ELR (cell line): ENCODE measurements at regions not wholly inside any gene's neighbourhood (a gene's known extent, or its start where the extent isn't known, plus 50 kb on each side); places are given as distances from the start of the nearest gene placed in this dataset.
A peak's percentile ranks its signal among the peaks of the same experiment; 100 is the strongest.

Source experiments
- DNase-seq: peaks from one replicate; pipeline ENCODE4 v3.0.0-alpha.2; 2015; ENCODE audit warnings: low read depth

DNA sequence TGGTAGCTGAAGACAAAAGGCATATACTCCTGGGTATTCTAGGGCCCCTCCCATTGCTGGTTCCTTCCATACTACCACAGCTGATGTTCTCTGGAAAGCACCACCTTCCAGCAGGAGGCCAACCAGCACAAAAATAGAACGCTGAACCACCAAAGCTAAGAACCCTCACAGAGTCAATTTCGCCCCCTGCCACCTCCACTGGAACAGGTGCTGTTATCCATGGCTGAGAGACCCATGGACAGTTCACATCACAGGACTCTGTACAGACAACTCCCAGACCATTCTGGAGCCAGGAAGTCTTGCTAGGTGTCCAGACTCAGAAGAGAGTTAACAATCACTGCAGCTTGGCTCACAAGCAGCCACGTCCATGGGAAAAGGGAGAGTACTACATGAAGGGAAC lies 1851.5 kb upstream of the NUDT12 start:
- DNase-seq: no peak

DNA sequence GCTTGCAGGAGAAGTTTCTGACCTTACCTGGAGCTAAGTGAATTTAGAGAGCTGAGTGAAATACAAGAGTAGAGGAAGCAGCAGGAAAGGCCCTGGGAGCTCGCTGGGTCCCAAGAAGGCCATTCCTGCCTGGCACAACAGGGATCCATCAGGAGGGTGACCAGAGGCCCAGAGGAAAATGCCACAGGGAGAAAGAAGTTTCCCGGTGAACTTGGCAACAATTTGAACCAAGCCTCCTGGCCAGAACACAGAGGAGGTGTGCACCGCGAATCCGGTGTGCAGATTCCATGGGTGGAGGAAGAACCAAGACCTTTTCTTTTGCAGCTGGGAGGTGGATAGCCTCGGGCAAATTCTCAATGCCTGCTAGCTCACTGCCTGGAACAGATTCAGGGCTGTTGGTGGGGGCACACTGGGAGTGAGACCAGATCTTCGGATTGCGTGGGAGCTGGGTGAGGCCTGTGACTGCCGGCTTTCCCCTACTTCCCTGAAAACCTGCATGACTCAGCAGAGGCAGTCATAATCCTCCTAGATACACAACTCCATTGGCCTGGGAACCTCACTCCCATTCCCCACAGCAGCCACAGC lies 1850.9 kb upstream of the NUDT12 start:
- DNase-seq: no peak

DNA sequence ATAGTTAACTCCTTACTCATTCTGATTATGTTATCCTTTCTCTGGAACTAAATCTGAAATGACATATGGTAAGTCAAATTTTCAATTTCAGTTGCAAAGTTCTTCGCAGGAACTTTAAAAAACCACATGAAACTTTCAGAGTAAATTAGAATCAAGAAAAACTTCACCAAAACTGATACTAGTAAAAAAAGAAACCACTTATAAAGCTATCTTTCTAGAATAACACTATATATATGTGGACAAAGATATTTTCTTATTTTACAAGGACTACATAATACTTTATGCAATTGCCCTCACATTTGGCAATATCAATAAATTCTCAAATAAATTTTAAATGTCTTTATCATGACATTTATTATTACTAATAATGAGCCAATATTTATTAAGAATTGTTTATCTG lies 1847.1 kb upstream of the NUDT12 start:
- no peak for DNase-seq

DNA sequence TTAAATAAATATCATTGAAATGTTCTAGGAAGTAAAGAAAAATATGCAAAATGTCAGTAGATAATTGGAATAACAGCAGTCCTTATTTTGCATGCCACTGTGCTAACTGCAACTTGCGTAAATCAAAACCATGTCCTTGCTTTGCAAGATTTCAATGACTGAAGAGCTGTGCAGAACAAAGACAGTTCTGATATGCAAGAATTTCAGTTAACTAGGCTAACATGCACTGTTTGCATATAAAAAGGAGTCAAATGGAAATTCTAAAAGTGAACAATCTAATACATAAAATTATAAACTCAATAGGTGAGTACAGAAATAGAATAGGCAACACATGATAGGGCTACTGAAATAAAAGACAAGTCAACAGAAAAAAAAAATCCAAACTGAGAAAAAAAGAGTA lies 1844.6 kb upstream of the NUDT12 start:
- no peak for DNase-seq

DNA sequence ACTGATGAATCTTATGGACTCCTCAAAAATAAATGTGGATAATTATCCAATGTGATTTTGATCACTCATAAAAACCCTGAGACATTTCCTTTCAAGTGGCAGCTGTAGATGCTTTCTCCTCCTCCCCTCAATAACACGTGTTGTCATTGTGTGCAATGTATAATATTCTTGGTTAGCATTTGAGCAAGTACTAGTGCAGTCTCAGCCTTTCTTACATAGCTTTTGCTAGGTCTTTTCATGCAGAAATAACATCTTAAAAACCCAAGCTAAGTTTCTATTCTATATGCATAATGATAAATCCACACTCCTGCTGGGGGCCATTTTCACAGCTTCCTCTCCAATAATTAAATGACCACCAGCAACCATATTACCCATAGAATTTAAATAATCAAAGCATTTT lies 1835.2 kb upstream of the NUDT12 start:
- no peak for DNase-seq

DNA sequence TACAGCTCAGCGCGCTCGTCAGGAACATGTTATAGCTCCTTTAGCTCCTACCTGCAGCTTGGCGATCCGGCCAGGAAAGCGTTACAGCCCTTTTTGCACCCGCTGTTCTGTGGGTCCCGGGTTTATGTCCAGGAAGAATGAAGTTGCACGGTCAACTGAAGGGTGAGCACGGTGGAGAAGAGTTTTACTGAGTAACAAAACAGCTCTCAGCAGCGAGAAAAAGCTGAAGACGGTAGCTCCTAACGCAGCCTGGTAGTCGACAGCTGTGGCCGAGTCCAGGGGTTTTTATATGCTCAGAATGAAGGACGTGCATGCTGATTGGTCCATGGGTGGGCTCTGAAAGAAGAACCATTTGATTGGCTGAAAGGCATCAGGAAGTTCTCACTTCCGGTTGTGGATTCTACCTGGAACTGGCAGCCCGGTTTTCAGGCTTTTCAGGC lies 1830.1 kb upstream of the NUDT12 start:
- DNase-seq: no peak

DNA sequence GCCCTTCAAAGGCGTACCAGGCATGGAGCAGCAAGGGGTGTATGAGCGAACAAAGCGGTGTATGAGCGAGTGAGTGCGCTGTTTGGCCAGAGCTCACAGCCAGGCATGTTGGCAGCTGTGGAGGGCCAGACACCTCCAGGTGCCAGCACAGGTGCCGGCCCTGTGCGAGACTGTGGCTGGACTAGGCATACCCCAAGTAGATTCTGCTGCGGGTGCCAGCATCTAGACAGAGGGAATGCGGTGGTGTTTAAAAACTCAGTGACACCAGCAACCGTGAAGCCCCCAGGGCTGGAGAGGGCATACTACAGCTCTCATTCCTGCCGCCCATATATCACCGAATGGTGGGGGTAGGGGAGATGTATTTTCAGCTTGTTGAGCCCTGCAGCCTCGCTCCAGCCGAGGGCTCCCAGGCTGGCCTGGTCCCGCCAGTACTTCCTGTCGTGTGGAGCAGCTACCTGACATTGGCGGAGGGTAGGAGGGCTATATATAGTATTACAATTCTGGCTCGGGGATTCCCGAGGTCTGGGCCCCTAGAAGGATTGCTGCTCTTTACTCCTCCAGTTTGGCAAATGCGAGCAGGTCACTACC lies 1829.6 kb upstream of the NUDT12 start:
- DNase-seq: no peak

DNA sequence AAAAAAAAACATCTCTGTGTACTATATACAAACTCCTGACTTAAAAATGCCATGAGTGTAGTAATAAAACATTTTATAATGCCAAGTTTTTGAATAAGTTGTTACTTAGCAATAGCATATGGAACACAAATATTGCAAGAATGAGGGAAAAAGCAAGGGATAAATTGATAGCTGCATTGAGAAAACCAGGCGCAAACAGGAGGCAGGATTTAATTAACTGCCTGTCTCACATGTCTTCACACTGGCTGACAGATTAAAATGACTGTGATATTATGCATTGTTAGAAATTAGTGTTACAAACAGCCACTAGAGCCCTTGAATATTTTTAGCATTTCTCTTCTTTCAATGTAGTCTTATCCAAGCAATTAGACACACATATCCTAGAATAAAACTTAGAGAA lies 1817.5 kb upstream of the NUDT12 start:
- no peak for DNase-seq

DNA sequence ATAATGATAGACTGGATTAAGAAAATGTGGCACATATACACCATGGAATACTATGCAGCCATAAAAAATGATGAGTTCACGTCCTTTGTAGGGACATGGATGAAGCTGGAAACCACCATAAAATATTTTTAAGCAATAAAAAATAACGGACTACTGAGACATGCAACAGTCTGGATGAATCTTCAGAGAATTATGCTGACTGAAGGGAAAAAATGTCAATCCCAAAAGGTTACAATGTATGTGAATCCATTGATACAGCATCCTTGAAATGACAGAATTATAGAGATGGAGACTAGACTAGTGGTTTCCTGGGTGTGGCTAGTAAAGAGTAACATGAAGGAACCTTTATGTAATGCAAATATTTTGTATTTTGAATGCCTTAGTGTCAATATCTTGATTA lies 1808.6 kb upstream of the NUDT12 start:
- no peak for DNase-seq

DNA sequence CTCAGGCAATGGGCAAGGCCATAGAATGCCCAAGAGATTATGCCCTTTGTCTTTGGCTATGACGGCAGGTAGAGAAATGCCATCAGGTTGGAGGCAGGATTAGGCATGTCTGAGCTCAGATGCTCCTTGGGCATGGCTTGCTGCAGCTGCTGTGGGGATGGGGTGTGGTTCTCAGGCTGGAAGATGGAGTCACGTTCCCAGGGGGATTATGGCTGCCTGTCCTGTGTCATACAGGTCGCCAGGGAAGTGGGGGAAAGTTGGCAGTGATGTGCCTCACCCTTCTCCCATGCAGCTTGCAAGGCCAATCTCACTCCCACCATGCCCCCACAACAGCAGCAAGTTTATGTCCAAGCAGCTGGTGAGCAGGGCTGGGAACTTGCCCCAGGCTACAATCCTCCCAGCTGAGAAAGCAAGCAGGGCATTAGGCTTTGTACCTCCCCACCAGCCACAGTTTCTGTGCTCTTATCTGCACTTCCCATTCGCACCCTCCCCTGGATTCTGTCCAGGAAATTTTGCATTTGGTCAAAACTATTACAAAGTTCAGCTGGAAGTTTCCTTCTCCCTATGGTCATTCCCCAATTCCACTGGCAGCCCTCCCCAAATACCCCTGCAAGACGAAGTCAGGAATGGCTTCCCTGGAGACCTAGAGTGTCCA lies 1788.0 kb upstream of the NUDT12 start:
- DNase-seq: no peak

DNA sequence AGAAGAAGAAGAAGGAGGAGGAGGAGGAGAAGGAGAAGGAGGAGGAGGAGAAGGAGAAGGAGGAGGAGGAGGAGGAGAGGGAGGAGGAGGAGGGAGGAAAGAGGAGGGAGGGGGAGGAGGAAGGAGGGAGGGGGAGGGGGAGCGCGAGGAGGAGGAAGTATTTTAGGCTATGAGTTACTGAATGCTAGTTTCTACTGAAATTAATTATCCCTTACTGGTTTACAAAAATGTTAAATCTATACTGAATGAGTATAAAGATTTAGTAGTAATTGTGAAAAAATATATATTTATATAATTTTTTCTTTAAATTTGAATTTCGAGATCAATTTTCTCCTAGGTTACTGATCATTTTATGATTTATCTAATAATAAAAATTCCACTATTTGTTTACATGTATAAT lies 1769.0 kb upstream of the NUDT12 start:
- DNase-seq: no peak

DNA sequence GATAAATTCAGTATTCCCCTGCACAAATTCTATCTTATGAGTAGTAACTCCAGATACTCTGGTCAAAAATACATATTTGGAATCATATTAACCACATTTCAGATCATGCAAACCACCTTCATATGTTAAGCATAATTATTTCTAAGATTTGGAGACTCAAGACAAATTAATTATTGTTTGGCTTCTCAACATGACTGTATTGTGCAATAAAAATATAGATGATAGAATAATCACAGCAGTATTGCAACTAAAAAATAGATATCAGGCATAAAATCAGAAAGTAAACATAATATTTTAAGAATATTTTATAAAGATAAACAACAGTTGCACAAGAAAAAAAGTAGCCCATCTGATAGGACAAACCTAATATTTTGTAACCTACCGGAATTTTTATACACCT lies 1767.6 kb upstream of the NUDT12 start:
- no peak for DNase-seq

DNA sequence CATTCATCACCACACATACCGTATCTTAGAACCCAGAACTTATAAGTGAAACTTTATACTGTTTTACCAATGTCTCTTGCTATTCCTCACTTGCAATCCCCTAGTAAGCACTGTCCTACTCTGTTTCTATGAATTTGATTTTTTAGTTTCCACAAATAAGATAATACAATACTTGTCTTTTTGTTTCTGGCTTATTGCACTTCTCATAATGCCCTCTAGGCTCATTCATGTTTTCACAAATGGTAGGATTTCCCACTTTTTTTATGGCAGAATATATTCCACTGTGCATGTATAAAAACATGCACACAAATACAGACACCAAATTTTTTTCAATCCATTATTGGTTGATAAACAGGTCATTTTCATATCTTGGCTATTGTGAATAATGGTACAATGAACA lies 1742.3 kb upstream of the NUDT12 start:
- DNase-seq: no peak

DNA sequence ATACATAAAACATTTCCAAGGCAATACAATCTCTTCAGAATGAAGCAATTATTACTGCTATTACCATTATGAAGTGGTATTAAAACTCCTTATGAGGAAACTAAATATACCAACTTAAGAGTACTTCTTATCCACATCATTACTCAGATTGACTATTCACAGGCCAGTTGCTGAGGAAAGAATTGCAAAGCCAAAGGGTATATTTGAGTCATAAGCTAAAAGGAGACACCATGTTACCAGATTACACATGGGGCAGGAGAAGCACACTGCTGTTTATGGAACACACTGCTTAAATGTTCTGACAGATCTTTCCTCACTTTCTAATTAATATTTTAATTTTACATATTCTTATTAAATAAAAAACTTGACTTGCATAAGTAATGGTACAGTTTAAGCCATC lies 1726.4 kb upstream of the NUDT12 start:
- no peak for DNase-seq

DNA sequence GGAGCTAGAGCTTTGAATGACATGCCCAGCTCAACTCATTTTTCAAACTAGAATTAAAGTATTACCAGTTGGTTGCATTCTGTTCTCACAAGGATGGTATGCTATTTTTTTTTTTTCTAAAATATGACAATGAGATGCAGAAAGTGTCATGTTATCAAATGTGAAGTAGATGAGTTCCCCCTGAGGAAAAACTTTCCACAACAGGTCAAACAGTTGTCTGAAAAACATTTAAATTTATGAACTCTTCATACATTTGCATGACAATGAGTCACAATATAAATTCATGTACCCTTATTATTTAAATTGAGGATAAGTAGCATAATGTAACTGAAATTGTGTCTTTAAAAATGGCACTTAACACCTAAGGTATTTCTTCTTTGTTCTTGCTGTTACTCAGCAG lies 1720.5 kb upstream of the NUDT12 start:
- DNase-seq: no peak

DNA sequence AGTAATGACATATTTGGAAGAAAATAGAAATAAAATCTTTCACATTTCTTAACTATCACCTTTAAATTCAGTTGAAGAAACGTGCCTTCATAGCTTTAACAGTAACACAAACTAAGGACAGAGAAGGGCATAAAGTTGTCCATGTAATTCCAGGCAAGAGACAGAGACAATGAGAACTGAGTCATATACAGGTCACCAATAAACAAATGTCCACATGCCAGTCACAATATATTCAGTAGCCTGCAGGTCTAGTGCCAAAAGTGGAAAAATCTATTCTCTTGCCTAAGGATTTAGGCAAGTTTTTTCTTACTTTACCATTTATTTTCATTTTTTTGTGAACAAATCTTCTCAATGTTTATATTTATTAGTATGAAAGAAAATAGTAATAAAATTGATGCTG lies 1711.5 kb upstream of the NUDT12 start:
- DNase-seq: peak; percentile 25

DNA sequence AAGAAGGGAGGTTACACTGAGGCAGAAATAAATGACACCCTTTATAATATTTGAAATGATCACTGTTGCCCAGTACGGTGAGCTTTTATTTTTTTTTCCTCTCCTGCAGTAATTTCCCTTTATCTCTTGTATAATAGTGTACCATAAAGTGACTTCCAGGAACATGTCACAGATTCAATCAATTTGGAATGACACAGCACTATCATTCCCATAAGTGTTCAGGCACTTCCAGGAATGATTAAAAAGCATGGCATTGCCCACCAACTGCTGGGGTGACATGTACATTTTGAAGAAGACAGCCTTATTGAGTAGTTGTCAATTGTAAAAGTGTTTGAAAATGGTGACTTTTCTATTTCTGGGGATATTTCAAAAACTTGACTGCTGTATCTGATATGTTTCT lies 1700.9 kb upstream of the NUDT12 start:
- DNase-seq: no peak

DNA sequence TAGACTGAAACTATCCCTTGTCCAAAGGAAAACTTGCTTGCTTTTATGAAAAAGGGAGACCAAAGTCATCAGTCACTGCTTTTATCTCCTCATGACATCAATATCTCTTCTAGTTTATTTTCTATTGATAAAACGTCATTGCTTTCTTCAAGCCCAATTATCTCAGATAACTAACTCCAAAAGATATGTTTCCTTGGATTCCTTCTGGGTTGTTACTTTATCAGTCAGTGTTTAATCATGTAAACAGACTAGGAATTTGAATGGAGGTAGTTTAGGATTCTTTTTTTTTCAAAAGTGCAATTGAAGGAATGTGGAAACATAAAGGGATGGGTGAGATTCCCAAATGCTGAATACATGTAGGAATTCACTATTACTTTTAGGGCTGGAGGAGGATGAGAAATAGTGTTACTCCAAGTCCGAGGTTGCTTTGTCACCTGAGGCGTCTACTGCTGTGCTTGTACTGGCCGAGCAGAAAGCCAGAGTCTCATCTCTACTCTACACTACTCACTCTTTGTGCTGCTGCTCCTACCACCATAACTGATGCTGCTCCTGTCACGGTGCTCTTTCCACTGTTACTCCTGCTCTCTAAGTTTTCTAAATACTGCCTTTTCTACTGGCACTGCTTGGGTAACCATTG lies 1697.1 kb upstream of the NUDT12 start:
- no peak for DNase-seq

DNA sequence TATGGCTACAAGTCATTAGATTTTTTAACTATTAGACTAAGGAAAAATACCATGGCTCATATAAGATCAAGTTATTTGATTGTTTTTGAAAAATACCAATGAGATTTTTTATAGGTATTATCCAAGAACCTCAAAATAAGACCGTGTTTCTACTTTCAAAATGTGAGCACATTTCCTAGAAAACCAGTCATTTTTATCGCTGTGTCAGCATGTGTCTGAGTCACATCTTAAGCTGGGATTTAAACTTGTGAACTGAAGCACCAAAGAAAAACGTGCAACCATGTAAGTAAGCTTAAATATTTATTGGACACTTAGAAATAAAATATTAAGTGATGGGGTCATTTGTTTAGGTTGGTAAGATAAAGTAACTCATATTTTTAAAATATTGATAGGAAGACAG lies 1676.0 kb upstream of the NUDT12 start:
- DNase-seq: peak; percentile 11

DNA sequence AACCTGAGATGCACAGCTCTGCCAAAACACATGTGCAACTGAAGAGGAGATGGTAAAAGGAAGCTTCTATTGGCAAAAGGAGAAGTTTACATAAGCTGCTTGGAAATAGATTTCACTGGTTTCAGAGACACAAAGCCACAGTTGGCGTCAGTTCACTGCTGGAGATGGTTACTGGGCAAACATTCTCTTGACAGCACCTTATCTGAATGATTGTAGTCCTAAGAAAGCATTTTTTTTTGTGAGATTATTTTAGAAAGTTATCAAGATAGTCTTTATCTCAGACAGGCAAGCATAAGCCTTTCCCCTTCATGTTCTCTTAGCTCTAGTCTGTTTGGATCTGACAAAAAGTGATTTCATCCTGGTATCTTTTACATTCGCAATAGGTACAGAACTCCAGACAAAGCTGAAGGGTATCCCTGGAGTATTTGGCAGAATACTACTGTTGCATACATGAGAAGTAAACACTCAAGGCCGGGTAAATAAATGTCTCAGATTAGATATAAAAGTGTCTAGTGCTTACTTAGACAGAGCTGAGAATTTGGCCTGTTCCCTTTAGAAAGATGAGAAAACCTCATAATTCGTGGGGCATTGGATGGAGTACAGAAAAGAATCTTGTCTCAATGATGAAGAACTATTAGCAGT lies 1668.0 kb upstream of the NUDT12 start:
- DNase-seq: no peak

DNA sequence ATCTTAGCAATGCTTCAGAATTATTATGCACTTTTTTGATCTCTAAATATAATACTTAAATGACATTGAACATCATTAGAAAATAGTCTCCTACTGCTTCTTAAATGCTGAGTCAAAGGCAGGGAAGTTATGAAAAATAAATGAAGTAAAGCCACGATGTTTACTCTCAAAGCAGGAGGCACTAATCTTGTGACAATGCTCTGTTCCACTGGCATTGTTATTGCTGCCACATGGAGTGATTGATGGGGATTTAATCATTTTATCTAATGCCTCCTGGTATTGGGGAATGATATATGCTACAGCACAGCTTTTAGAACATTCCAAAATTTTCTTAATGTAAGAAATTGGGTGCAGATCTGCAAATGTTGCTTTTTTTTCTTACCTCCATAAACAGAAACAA lies 1655.4 kb upstream of the NUDT12 start:
- no peak for DNase-seq

DNA sequence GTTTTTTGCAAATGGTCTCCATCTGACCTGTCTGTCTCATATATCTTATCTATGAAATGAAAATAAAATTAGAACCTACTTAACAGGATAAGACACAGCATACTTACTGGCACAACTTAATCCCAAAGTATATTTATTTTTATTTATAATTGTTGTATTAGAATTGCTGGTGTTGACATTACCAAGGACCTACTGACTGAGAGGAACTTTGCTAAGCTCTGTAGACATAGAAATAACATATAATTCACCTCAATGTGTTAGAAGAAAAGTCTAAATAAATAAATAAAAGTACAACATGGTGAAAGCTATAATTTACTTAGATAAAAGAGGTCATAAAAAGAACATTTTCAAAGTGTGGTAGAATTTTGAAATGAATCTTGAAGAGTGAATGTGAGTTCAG lies 1650.5 kb upstream of the NUDT12 start:
- DNase-seq: no peak

DNA sequence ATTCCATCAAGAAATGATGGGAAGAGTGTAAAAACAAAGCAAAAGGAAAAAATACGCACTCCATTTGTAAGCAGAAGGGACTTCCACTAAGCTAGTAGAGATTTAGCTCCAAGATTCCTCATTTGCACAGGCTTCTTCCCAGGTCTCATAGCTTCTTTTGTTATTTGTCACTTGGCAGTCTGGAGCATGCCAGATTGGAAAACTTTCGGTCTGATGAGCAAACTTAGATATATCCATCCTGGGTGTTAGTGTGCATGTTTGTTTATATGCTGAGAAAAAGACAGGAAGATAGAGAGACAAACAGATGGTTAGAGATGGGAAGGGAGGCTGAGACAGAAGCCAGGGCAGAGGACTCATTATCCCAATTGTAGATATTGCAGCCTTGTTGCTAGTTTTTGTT lies 1644.5 kb upstream of the NUDT12 start:
- peak; percentile 11 for DNase-seq
